GM18498 (cell line): ENCODE measurements at regions not wholly inside any gene's neighbourhood (a gene's known extent, or its start where the extent isn't known, plus 50 kb on each side); places are given as distances from the start of the nearest gene placed in this dataset.

Experiments
- ATAC-seq: cut with Tn5 transposase; IDR thresholded peaks from one replicate; pipeline ENCODE4 v1.9.1; 2021; ENCODE audit warnings: mild to moderate bottlenecking, moderate library complexity; ENCODE audit not compliant: unreplicated experiment

DNA sequence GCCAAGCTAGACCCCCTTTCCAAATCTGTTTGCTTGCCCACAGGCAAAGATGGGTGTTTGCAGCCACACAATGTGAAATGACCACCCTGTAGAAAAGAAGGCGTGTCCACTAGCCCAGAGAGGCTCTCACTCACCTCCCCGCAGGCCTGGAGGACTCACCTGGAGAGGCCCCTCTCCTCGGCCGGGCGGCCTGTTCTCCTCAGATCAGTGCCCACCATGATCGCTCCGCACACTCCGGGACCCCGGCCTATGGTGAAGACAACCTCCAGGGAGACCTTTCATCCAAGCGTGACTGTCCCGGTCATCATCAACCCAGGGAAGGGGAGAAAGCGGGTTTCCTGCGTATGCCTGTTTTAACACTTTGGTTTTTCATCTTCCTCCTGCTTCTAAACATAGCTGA is 328.7 kb upstream of the SALL3 start:
- ATAC-seq = no peak

DNA sequence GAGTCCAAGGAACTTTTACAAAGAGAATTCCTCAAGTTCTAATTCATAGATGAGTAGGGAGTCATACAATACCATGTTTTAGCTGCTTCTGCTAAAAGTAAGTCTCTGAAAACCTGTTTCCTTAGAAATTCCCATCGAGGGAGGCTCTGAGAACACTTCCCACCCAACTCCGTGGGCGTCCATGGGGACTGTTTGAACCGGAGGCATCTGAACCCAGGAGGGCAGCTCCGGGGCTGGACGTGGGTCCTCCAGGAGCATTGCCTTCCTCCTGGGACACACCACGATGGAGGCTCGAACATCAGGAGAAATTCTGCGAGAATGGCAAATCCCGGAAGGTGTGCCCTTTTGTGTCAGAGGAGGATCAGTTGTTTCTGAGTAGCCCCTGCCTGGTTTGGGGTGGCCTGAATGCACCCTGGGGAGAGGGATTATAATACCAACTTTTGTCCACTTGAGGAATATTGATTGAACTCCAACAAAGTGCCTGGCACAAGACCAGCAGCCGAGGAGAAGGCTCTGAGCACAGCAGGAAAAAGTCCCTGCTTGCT is 327.5 kb upstream of the SALL3 start:
- ATAC-seq = no peak

DNA sequence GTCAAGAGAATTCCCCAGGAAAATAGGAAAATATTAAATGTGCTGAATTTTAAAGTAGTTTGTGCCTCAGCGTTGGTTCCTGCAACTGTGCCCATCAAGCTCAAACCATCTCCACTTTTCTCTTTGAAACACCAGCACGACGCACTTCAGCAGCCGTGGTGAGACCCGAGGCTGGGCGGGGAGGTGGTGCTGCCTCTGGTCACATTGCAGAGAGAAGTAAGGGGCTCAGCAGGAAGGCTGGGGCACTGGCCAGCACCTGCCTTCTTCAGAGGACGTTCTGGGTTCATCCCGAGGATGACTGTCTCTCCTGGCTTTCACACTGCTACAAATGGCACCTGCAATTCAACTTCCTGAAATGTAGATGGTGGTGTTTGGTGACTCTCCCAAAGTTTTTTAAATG is 323.7 kb upstream of the SALL3 start:
- ATAC-seq = no peak

DNA sequence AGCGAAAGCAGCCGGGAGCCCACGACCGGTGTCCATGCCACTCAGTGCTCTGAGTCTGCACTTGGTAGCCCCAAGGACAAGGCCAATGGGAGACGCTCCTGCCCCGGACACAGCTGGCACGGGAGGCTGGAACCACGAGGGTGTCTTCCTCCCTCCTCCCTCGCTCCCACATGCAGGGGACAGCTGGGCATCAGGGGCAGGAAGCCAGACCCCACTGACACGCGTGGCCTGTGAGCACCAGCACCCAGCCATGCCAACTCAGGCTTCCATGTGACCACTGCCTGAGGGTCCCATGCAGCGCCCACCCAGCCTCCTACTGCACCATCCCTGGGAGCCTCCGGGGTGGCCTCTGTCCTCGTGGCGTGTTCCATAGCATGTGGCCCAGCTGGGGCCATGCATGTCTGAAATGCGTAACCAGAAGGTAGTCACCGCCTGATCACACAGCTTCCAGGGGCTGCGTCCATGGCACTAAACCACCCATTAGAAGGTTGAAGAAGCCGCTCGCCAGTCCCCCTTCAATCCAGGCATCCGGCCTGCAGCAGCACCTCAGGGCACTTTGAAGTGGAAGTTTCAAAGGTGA is 323.2 kb upstream of the SALL3 start:
- ATAC-seq = no peak

DNA sequence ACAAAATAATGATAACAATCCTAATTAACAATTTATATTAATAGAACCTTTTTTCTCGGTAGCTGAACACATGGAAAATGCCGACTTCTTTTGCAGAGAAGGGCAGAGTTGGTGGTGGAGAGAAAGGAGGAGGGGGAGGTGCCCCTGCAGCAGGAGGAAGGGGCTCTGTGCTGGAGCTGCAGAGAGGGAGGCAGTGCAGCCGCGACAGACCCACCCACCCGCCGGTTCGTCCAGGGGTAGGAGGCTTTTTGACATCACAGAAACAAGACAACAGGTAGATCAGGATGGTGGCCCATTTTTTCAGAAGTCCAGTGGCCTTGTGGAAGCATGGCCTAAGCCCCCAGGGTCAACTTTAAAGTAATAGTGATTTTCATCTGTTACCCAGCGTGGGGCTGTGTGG is 321.1 kb upstream of the SALL3 start:
- no peak for ATAC-seq

DNA sequence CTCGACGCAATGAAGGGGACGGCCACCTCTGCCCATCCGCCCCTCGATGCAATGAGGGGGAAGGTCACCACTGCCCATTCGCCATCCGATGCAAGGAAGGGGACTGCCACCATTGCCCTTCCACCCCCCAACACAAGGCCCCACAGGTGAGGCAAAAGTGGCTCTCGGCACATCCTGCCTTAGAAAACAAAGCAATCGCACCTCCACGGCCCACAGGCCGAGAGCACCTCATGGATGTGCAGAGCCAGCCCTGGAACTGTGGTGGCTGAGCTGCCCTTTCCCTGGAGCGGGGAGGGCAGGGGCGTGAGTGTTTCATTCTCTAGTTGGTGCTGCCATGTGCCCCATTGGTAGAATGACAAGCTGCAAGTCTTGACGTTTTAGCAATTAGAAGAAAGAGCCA is 320.6 kb upstream of the SALL3 start:
- ATAC-seq = no peak

DNA sequence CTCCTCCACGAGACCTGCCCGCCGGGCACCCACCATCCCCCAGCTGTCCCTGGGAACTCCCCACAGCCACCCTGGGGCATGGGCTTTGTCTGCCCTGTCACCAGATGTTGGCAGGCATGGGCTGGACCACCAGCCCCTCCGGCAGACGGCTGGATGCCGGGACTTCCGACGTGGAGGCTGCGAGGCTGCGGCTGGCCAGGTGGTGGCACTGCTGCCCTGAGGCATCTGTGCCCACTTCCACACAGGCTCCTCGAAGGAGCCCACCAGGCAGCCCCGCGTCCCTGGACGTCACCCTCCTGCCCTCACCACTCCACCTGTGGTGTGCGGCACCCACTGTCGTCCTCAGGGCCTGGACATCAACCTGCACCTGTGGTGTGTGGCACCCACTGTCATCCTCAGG is 319.9 kb upstream of the SALL3 start:
- no peak for ATAC-seq

DNA sequence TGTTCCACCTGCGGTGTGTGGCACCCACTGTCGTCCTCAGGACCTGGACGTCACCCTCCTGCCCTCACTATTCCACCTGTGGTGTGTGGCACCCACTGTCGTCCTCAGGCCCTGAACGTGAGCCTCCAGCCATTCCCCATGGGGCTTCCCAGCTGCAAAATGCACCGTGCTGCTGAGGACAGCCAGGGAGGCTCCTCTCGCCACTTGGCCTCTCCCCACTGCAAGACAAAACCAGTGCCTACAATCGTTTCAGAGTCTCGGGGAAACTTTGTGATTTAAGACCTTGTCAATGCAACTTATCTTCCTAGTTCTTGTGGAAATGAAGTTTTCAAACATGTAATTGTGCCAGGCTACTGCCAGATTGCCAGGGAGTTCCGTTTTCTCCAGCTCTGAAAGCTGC is 319.3 kb upstream of the SALL3 start:
- ATAC-seq = no peak

DNA sequence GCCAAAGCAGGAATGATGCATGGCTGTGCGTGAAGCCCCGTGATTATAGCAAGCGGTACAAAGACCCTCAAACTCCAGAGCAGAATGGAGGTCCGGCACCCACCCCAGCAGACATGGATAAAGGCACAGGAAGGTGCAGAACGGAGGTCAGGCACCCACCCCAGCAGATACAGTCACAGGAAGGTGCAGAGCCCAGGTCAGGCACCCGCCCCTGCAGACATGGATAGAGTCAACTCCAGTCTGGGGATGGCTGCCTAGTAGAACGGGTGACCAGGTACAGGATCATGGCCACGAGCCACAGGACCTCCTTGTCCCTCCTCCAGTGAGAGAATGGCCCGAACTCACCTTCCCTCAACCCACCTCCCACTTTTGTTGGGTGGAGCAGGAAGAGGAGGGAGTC is 318.3 kb upstream of the SALL3 start:
- ATAC-seq = no peak

DNA sequence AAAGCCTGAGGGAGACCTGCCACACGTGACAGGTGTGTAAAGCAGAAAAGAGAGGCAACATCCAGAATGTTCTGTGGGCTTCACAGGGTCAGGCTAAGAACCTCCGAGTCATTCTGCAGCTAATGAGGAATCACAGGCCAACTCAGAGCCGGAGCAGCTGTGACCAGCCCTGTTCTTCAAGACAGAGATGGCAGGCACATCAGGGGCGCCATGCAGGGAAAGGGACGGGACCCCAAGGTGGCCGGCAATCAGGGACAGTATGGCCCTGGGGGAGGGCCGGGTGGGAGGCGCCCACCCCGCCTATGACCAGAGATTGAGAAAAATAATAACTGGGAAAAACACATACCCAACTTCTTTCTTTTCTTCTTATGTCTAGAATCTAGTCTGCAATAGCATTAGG is 316.7 kb upstream of the SALL3 start:
- no peak for ATAC-seq

DNA sequence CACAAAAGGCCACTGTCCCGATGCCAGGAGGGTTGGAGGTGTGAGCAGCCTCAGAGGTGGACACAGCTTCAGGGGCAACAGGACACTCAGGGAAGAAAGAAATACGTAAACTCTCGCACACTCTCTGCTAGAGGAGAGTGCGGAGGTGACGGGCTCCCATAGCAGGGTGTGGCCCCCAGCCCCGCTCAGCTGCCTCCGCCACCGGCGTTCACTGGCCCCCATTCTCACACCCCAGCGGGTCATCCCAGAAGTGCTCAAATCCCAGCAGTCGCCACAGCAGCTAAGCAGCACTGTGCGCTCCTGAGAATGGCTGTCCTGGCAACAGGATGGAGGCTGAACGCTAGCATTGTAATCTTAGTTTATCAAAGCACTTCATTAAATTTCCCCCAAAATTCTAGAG is 315.6 kb upstream of the SALL3 start:
- no peak for ATAC-seq

DNA sequence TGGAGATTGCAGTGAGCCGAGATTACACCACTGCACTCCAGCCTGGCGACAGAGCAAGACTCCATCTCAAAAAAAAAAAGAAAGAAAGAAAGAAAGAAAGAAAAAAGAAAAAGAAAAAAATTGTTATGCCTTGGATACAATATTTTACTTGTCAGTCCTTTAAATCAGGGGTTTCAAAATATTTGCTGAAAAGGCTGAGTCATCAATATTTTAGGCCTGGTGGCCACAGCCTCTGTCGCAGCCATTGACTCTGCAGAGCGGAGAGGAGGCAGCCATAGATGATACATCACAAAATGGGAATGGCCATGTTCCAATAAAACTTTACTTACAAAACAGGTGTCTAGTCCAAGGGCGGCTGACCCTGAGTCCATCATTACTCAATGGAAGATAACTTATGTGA is 314.8 kb upstream of the SALL3 start:
- ATAC-seq = no peak

DNA sequence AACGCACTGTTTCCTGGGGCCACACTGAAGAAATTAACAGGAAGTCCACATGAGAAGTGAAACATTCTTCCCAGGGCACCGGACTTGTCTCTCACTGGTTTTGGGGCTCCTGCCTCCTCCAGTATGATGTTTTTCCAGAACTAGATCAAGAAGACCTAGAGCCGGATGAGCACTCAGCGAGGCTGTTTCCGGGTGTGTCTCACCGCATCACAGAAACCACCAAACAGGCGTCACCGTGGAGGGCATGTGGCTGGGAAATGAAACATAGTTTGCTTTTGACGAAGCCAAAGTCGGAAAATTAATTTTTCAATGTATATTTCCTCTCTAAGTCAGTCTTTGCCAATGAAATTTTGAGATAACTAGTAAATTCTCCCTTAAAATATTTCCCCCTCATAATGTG is 314.0 kb upstream of the SALL3 start:
- ATAC-seq = no peak

DNA sequence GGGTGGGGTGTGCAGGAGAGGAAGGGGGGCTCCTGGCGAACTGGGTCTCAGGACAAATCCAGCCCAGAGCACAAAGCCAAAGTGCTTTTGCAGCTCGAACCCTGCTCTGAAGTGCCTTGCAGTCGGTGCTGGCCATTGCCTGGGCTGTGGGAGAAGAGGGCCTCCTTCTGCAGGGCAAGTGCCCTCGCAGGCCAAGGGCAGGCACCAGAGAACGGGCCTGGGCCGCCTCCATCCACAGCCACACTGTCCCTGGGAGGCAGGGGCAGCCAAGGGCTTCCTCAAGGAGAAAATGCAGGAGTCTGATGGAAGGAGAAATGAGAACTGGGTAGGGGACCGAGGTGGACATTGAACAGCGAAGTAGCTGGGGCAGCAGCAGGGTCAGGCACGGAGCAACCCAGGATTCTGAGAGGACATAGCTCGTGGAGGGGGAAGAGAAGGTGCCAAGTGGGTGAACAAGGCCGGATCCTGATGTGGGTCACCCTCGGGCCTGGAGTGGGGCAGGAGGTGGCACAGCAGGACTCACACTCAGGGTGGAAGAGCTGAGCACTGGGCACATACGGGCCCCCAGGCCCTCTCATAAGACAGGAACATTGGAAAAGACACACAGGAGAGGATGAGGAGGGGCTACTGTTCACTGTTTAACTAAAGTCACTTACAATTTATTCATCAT is 312.8 kb upstream of the SALL3 start:
- ATAC-seq = no peak

DNA sequence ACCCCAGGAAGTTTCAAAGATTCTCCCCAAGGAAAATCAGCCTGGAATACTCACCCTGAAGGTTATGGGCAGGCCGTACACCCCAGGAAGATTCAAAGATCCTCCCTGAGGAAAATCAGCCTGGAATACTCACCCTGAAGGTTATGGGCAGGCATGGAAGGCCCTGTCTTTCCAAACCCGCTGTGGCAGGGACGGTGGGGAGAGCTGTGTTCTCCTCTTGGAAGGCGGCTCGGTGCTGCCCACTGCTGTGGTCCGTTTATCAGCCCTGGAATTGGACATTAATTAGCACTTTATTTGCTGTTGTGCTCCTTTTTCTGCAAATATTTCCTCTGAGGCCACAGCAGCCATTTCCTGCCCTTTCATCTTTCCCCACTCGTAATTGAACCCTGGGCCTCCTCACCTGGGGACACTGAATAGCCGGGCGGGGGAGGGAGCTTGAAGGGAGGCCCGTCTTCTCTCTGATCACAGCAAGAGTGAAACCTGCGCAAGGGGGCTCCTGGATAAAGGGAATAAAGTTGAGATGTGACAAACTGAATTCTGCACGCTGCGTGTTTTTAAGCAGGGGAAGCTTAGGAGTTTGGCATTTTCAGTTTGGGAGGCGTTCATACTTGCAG is 308.7 kb upstream of the SALL3 start:
- no peak for ATAC-seq

DNA sequence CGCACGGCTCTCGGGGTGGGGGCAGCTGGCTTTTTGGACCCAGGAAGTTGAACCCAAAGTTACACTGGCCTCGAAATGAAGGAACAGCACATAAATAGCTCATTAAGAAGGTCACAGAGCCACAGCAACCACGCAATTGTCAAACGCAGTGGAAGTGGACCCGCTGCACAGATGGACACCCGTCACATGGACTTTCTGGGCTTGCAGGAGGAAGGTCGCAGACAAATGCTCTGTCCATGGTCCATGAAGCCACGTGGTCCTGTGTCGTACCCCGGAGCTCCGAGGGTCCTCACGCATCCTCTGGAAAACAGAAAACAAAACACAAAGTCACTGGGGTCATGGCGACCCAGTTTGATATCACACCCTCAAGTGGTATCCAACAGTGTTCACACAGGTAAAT is 308.1 kb upstream of the SALL3 start:
- ATAC-seq = no peak

DNA sequence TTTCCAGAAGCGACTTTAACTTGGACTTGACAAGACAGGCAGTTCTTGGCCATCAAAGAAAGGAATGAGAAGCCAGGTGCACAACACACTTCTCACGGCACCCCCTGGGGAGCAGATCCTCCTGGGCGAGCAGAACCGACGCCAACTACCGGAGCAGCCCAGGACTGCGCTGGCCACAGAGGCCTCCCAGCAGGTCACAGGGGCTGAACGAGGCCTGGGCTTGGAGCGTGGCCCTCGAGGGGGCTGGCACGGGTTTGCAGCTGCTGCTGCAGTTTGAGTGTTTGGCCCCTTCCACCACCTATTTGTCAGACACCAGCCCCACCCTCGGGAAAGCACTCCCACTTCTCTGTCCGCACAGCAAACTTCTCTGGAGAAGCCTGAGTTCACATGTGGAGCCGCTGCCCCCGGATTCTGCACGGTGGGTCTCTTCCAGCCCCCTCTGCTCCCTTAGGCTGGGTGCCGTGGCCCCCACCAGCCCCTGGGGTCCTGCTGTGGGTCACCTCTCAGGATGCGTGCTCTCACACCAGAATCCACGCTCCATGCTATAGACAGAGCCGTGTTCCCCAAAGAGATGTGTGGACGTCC is 306.7 kb upstream of the SALL3 start:
- ATAC-seq = no peak

DNA sequence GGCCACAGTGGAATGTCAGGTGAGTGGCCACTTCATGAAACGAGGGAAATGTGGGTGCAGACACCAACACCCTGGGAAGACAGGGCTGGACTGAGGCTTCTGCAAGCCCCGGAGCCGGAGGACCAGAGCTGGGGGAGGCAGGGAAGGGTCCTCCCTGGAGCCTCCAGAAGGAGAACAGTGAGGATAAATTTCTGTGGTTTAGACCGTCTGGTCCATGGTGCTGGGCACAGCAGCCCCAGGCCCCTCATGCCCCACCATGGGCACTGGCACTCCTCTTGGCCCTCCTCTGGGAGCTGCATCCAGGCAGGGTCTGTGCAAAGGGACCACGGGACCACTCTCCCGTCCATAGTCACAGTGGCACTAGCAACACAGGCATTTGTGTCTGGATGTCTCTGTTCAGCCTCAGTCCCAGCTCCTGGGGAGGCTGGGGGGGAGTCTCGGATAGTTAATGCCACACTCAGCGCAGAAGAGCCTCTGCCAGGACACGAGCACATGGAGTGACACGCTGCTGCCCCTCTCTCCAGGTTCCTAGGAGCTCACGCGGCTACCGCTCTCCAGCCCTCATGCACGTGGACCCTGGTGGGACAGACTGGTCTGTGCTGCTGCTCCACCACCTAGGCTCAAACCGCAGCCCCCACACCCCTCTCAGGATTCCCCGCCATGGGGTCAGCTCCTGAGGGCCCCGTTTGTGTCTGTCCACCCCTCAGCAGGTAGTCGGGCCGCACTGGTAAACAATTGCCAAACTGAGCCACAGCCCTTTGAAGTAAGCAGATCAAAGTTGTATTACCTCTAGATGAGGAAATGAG is 305.9 kb upstream of the SALL3 start:
- ATAC-seq = no peak

DNA sequence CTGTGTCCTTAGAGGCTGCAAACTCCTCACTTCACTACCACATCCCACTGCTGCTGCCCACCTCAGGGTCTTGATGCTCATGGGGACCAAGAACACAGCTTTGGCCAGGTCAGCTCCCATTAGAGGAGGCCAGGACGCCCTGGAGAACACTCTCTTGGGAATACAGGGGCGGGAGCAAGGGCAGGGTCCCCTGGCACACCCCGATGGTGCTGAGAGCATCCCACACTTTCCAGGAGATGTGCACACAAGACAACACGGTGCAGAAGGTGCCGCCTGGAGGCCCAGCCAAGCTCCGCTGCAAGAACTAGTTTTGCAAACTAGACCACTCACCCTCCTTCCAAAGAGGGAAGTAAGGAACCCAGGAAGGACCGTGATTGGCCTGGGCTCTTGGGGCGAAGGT is 304.4 kb upstream of the SALL3 start:
- ATAC-seq = no peak

DNA sequence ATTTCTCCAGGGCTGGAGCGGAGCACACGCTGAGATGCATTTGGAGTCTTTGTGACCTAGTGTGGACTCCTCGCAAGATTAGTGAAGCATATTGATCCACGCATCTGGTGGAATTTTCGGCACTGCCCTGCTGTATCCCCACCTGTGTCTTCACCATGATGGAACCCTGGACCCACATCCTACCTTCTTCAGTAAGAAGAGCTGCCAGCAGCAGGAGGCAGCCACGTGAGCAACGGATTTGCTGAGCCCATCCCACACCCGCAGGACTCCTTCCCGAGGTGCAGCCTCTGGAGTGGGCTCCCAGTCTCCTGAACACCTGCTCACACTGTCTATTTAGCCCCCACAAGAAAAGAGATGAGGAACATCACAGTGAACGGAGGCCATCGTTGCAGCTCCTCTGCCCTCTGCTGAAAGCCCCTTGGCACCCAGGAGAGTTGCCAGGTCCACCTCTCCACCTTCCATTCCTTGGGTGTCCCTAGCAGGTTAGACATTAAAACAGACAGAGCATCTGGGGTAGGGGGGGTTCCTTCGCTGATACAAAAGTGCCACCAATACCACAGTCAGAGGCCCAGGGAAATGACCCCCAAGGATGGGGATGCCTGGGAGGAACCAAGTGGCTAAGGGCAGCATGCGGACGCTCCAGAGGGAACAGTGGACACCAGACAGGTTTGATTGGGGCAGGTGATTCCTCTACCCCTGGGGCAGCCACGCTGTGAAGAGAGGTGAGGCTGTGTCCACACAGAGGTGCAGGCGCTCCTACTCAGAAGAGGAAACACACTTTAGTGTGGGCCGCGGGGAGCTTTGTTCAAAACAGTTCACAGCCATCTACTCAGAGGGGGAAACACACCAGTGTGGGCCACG is 302.8 kb upstream of the SALL3 start:
- ATAC-seq = no peak
